Activated T-helper 2 cell treated with anti-CD3 and anti-CD28 coated beads, Interferon-gamma antibody, Interleukin-2, Interleukin-4, amounts not matched to agents 10 μg/mL and 5 μg/mL and 100 μg/mL, durations not matched to agents 14 hours and 24 hours and 36 hours (primary cell): ENCODE measurements at regions not wholly inside any gene's neighbourhood (a gene's known extent, or its start where the extent isn't known, plus 50 kb on each side); places are given as distances from the start of the nearest gene placed in this dataset.

Experiments used
- DNase-seq: peaks from one replicate; pipeline ENCODE4 v3.0.0; 2021; ENCODE audit warnings: low spot score
- H3K27ac Mint-ChIP-seq: one replicate; pipeline ENCODE4 v1.8.0; 2021; ENCODE audit warnings: mixed read lengths
- H3K27me3 Mint-ChIP-seq: one replicate; pipeline ENCODE4 v1.8.0; 2021; ENCODE audit warnings: low read depth, mixed read lengths
- H3K36me3 Mint-ChIP-seq: one replicate; pipeline ENCODE4 v1.8.0; 2021; ENCODE audit warnings: low read depth, mixed read lengths
- H3K4me1 Mint-ChIP-seq: one replicate; pipeline ENCODE4 v1.8.0; 2021; ENCODE audit warnings: low read depth, mixed read lengths
- H3K4me3 Mint-ChIP-seq: one replicate; pipeline ENCODE4 v1.8.0; 2021; ENCODE audit warnings: low read depth, mild to moderate bottlenecking, moderate library complexity, mixed read lengths
- H3K9me3 Mint-ChIP-seq: one replicate; pipeline ENCODE4 v1.8.0; 2021; ENCODE audit warnings: mixed read lengths
- intact Hi-C: fragments of 100-400 bp; cut with micrococcal nuclease; formaldehyde crosslinking; loops from one replicate; pipeline ENCODE4 v1.15.1; 2023

- Mint-ChIP-seq H3K36me3 (no peaks in the 10 kb centered on the region), H3K4me3 (no peak overlapping the region), H3K4me1 (no peaks in the 10 kb centered on the region), H3K27me3 (no peaks in the 10 kb centered on the region), H3K9me3 (peaks cover 8% of the 10 kb centered on the region), H3K27ac (no peak overlapping the region)
- intact Hi-C loops, result no loop called here
- no peak for DNase-seq
Observed at GRCh38 chr22:47435826-47436225, 673.4 kb downstream of the TBC1D22A start.

- Mint-ChIP-seq H3K9me3 (peaks cover 2% of the 10 kb centered on the region), H3K36me3 (no peaks in the 10 kb centered on the region), H3K27me3 (no peaks in the 10 kb centered on the region)
Observed at GRCh38 chr22:47435204-47435487, 672.7 kb downstream of the TBC1D22A start.

GRCh38 chr22:47434336-47435203 lies 672.1 kb downstream of the TBC1D22A start:
- Mint-ChIP-seq H3K27me3 (no peaks in the 10 kb centered on the region), H3K27ac (no peak overlapping the region), H3K36me3 (no peaks in the 10 kb centered on the region), H3K9me3 (no peaks in the 10 kb centered on the region), H3K4me1 (no peaks in the 10 kb centered on the region), H3K4me3 (no peak overlapping the region)
- DNase-seq, result no peak
- intact Hi-C loops, result no loop called here

More at GRCh38 chr22:47435204-47435487, 672.7 kb downstream of the TBC1D22A start:
- intact Hi-C loops, result no loop called here
- no peak for DNase-seq
- H3K4me1 Mint-ChIP-seq, result no peaks in the 10 kb centered on the region
- H3K27ac Mint-ChIP-seq, result no peak overlapping the region
- H3K4me3 Mint-ChIP-seq, result no peak overlapping the region

- no peak for DNase-seq
- Mint-ChIP-seq H3K27me3 (no peaks in the 10 kb centered on the region), H3K4me1 (no peaks in the 10 kb centered on the region), H3K9me3 (no peaks in the 10 kb centered on the region), H3K36me3 (no peaks in the 10 kb centered on the region), H3K4me3 (no peak overlapping the region), H3K27ac (no peak overlapping the region)
- intact Hi-C loops, result no loop called here
Observed at GRCh38 chr22:47433627-47434026, 671.2 kb downstream of the TBC1D22A start.

GRCh38 chr22:47432683-47433082 lies 670.2 kb downstream of the TBC1D22A start:
- Mint-ChIP-seq H3K4me1 (no peaks in the 10 kb centered on the region), H3K27ac (no peak overlapping the region), H3K4me3 (no peak overlapping the region)

GRCh38 chr22:47423861-47424820 lies 661.7 kb downstream of the TBC1D22A start:
- no peak overlapping the region for H3K4me3 Mint-ChIP-seq
- no peaks in the 10 kb centered on the region for H3K27me3 Mint-ChIP-seq
- intact Hi-C loops, result no loop called here
- no peak for DNase-seq
- H3K4me1 Mint-ChIP-seq, result no peaks in the 10 kb centered on the region
- H3K27ac Mint-ChIP-seq, result no peak overlapping the region
- no peaks in the 10 kb centered on the region for H3K9me3 Mint-ChIP-seq
- H3K36me3 Mint-ChIP-seq, result no peaks in the 10 kb centered on the region

More at GRCh38 chr22:47432683-47433082, 670.2 kb downstream of the TBC1D22A start:
- intact Hi-C loops, result no loop called here
- Mint-ChIP-seq H3K27me3 (no peaks in the 10 kb centered on the region), H3K9me3 (no peaks in the 10 kb centered on the region), H3K36me3 (no peaks in the 10 kb centered on the region)
- DNase-seq, result no peak

GRCh38 chr22:47423266-47423665 lies 660.8 kb downstream of the TBC1D22A start:
- Mint-ChIP-seq H3K27me3 (no peaks in the 10 kb centered on the region), H3K4me3 (no peak overlapping the region), H3K9me3 (no peaks in the 10 kb centered on the region), H3K27ac (no peak overlapping the region), H3K4me1 (no peaks in the 10 kb centered on the region), H3K36me3 (no peaks in the 10 kb centered on the region)
- DNase-seq, result no peak
- intact Hi-C loops, result no loop called here

GRCh38 chr22:47422736-47423135 lies 660.3 kb downstream of the TBC1D22A start:
- Mint-ChIP-seq H3K9me3 (no peaks in the 10 kb centered on the region), H3K4me1 (no peaks in the 10 kb centered on the region), H3K27me3 (no peaks in the 10 kb centered on the region), H3K36me3 (no peaks in the 10 kb centered on the region), H3K27ac (no peak overlapping the region), H3K4me3 (no peak overlapping the region)
- intact Hi-C loops, result no loop called here
- DNase-seq, result no peak

- Mint-ChIP-seq H3K27me3 (no peaks in the 10 kb centered on the region), H3K9me3 (no peaks in the 10 kb centered on the region), H3K4me1 (no peaks in the 10 kb centered on the region), H3K27ac (no peak overlapping the region), H3K36me3 (no peaks in the 10 kb centered on the region), H3K4me3 (no peak overlapping the region)
- intact Hi-C loops, result no loop called here
- no peak for DNase-seq
Observed at GRCh38 chr22:47421846-47422245, 659.4 kb downstream of the TBC1D22A start.

GRCh38 chr22:47420211-47420610 lies 657.8 kb downstream of the TBC1D22A start:
- intact Hi-C loops, result no loop called here
- Mint-ChIP-seq H3K36me3 (no peaks in the 10 kb centered on the region), H3K27ac (no peak overlapping the region), H3K4me3 (no peak overlapping the region), H3K27me3 (no peaks in the 10 kb centered on the region), H3K9me3 (no peaks in the 10 kb centered on the region), H3K4me1 (no peaks in the 10 kb centered on the region)
- DNase-seq, result no peak

GRCh38 chr22:47419239-47419638 lies 656.8 kb downstream of the TBC1D22A start:
- Mint-ChIP-seq H3K27me3 (no peaks in the 10 kb centered on the region), H3K9me3 (no peaks in the 10 kb centered on the region), H3K4me3 (no peak overlapping the region), H3K4me1 (no peaks in the 10 kb centered on the region), H3K27ac (no peak overlapping the region), H3K36me3 (no peaks in the 10 kb centered on the region)
- DNase-seq, result no peak
- intact Hi-C loops, result no loop called here

GRCh38 chr22:47417699-47418098 lies 655.2 kb downstream of the TBC1D22A start:
- no peak for DNase-seq
- Mint-ChIP-seq H3K9me3 (no peaks in the 10 kb centered on the region), H3K27me3 (no peaks in the 10 kb centered on the region), H3K4me3 (no peak overlapping the region), H3K36me3 (no peaks in the 10 kb centered on the region), H3K27ac (no peak overlapping the region), H3K4me1 (no peaks in the 10 kb centered on the region)
- intact Hi-C loops, result no loop called here

GRCh38 chr22:47411006-47411405 lies 648.6 kb downstream of the TBC1D22A start:
- no peaks in the 10 kb centered on the region for H3K27me3 Mint-ChIP-seq
- no peaks in the 10 kb centered on the region for H3K9me3 Mint-ChIP-seq
- H3K36me3 Mint-ChIP-seq, result no peaks in the 10 kb centered on the region
- DNase-seq, result no peak
- no peak overlapping the region for H3K27ac Mint-ChIP-seq
- no peaks in the 10 kb centered on the region for H3K4me1 Mint-ChIP-seq
- intact Hi-C loops, result no loop called here
- no peak overlapping the region for H3K4me3 Mint-ChIP-seq
